KBM-7 (cell line): ENCODE measurements at regions not wholly inside any gene's neighbourhood (a gene's known extent, or its start where the extent isn't known, plus 50 kb on each side); places are given as distances from the start of the nearest gene placed in this dataset.
"Not testable (repeated sequence)": the region's sequence is repeated elsewhere in the genome, so short reads cannot be mapped to it uniquely, and the experiment has no call there.

Experiments used
- DNase-seq: peaks from one replicate; pipeline ENCODE4 v3.0.0-alpha.2; 2015
- in situ Hi-C: fragments of 300-500 bp; cut with MboI; formaldehyde crosslinking; loops from 2 replicates; pipeline ENCODE4 v1.14.3; 2020; ENCODE audit warnings: low sequenced_read_pairs, low pct_unique_long_range_greater_than_20kb, mixed read lengths

DNA sequence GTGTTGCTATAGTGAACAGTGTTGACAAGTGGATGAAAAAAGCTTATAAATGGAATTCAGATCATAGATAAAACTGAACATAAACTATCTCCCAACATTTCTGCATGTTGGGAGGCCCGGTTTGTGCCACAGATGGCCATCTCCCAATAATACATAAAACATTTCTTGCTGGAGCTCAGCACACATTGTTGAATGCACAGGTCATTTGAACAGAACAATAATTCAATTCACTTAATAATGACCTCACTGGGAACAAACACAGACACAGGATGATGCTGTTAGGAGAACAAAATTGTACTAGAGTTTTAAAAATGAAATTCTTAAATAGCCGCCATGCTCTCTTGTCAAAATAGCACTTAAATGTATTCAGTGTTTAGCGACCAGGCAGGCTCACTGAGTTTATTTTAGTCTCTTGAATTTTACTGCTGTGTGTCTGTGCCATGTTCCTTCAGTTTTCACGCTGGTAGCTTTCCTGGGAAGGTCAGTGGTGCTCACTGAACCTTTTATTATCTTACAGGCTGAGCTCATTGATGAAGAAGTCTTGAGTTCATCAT is 85.0 kb upstream of the SSBP2 start:
- in situ Hi-C loops, result loop anchor here (25.0 kb wide), 1 partner anchor 324 kb away; no protein-coding TSS in a partner anchor

GRCh38 chr5:81834021-81834660 is 83.2 kb upstream of the SSBP2 start:
- in situ Hi-C loops, result loop anchor here (25.0 kb wide), 1 partner anchor 322 kb away; no protein-coding TSS in a partner anchor
- no peak for DNase-seq

More for the DNA sequence above, 85.0 kb upstream of the SSBP2 start:
- DNase-seq, result no peak

DNA sequence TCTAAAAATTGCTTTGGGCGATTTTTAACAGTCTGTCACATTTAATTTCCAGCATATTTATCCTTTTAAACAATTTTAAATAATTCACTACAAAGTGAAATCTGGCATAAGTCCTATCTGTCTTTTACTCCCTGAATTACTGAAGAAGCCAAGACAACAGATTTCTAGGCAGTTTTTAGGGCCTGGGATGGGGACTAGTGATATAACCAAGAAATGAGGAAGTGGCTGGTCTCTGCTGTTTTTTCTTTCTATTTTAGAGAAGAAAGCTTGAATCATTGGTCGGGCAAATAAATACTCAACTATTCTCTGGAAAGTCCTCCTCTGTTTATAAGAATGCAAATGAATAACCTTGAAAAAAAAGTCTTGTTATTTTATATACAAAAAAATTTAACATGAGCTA is 79.7 kb upstream of the SSBP2 start:
- in situ Hi-C loops, result loop anchor here (25.0 kb wide), 1 partner anchor 318 kb away; no protein-coding TSS in a partner anchor
- DNase-seq, result peak; percentile 72

DNA sequence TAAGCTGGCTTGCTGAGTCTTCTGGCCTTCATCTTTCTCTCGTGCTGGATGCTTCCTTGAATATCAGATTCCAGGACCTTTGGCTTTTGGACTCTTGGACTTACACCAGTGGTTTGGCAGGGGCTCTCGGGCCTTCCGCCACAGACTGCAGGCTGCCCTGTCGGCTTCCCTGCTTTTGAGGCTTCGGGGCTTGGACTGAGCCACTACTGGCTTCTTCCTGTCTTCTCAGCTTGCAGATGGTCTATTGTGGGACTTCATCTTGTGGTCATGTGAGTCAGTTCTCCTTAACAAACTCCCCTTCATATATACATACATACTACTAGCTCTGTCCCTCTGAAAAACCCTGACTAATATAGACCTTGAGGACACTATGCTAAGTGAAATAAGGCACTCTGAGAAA is 78.3 kb upstream of the SSBP2 start:
- in situ Hi-C loops, result loop anchor here (25.0 kb wide), 1 partner anchor 317 kb away; no protein-coding TSS in a partner anchor
- DNase-seq, result no peak

GRCh38 chr5:81827500-81827899 is 76.6 kb upstream of the SSBP2 start:
- in situ Hi-C loops, result loop anchor here (25.0 kb wide), 1 partner anchor 315 kb away; no protein-coding TSS in a partner anchor
- DNase-seq, result no peak

DNA sequence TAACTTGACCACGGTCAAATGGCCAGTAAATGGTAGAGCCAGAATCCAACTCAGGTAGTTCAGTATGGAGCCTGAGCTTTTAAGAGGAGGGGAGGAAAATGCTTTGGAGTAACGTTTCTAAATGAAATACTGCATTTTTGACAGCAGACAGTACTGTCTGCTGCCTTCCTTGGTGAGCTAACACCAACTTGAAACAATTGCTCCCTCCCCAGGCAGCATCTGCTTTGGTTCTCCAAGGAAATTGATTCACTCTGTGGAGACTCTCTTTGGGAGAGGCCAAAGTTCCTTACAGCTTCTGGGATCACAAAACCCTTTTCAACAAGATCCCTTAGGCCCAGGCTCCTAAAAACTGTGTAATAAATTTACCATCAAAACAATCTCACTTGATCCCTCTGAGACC is 75.2 kb upstream of the SSBP2 start:
- no peak for DNase-seq
- in situ Hi-C loops, result loop anchor here (25.0 kb wide), 1 partner anchor 314 kb away; no protein-coding TSS in a partner anchor

DNA sequence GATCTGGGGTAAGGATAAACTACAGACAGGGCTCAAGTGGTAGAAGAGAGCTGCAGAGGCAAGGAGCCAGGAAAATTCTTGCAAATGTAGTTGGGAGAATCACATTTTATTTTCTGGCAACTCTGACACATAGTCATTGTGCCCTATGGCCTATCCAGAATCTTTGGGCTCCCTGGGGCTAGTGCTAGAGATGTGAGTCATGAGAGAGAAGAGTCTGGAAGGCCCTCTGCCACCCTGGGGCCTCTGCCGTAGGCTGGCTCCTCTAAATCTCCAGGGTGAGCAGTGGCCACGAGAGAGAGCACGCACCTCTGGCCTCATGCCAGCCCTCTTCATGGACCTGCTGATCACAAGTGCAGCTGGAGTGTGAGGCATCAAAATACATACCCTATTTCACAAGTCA is 74.3 kb upstream of the SSBP2 start:
- DNase-seq, result no peak
- in situ Hi-C loops, result loop anchor here (25.0 kb wide), 1 partner anchor 313 kb away; no protein-coding TSS in a partner anchor

GRCh38 chr5:81823736-81824135 is 72.8 kb upstream of the SSBP2 start:
- in situ Hi-C loops, DNase-seq: not testable (repeated sequence)

GRCh38 chr5:81820863-81821262 is 70.0 kb upstream of the SSBP2 start:
- in situ Hi-C loops, result no loop called here

DNA sequence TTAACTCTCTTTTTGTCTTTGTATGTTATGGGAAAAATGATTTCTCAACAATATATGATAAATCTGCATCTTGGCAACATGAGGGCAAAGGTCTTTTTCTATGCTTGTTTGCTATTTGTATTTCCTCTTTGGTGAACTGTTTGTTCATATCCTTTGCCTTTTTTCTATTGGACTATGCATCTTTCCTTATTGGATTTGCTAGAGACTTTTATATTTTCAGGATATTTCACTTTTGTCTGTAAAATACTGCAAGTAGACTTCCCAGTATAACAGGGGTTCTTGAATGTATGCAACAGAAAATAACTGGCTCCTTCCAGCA is 69.4 kb upstream of the SSBP2 start:
- DNase-seq, result no peak
- in situ Hi-C loops, result no loop called here

More at GRCh38 chr5:81820863-81821262, 70.0 kb upstream of the SSBP2 start:
- peak; percentile 33 for DNase-seq

- peak; percentile 62 for DNase-seq
- in situ Hi-C loops, result no loop called here
These were observed 68.8 kb upstream of the SSBP2 start for GRCh38 chr5:81819556-81820317.

DNA sequence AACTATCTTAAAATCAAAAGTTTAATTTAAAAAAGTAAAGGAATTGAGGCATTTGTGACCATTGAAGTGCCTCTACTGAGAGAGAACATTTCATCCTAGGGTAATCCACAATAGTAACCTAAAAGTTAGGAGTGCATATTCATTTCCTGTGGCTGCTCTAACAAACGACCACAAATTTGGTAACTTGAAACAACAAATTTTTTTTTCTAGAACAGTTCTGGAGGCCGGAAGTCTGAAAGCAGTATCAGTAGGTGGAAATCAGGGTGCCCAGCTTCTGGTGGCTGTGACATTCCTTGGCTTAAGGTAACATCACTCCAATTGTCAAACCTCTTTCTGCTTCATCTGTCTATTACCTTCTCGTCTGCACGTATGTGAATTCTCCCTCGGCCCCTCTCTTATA is 67.1 kb upstream of the SSBP2 start:
- DNase-seq, result peak; percentile 74
- in situ Hi-C loops, result no loop called here

DNA sequence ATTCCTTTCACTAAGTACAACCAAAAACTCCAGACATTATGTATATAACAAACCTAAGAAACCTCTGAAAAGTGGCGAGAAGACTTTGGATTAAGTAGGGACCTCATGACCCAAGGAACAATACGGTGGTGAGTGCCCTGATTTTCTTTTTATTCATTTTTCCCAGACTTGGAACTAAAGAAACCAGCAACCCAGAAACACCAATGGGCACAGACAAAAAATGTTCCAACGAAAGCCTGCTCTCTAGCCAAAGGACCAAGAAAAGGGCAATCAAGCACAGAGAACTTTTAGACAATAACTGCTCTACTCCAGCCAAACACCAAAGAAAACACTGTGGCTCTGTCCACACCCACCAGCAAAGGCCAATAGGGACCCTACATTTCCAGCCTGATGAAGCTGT is 66.2 kb upstream of the SSBP2 start:
- no peak for DNase-seq
- in situ Hi-C loops, result no loop called here

DNA sequence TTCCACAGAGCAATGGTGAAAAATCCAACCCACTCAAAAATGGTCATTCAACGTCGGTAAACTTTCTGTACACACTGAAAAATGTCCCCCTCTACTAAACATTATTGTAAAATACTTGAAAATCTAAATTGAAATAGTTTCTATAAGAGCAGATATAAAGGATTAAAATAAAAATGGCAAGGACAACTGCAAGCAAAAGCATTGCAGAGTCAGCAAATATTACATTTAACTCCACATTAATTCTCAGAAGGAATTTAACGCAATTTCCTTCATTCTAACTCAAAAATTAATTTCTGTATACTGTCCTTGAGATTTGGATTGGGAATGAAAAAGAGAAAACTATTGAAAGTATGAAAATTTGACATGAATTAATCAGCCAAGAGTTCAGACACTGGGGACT is 64.4 kb upstream of the SSBP2 start:
- in situ Hi-C loops, result no loop called here
- DNase-seq, result no peak

DNA sequence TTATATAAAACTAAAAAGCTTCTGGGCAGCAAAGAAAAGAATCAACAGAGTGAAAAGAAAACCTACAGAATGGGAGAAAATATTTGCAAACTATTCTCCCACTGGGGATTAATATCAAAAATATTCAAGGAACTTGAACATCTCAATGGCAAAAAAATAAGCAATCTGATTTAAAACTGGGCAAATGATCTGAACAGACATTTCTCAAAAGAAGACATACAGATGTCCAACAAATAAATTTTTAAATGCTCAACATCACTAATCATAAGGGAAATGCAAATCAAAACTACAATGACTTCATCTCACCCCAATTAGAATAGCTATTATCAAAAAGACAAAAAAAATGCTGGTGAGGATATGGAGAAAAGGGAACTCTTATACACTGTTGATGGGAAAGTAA is 57.2 kb upstream of the SSBP2 start:
- no peak for DNase-seq
- in situ Hi-C loops, result no loop called here

GRCh38 chr5:81805086-81805485 is 54.2 kb upstream of the SSBP2 start:
- no peak for DNase-seq
- in situ Hi-C loops, result no loop called here

GRCh38 chr5:81803812-81804211 is 52.9 kb upstream of the SSBP2 start:
- in situ Hi-C loops, result no loop called here
- no peak for DNase-seq

DNA sequence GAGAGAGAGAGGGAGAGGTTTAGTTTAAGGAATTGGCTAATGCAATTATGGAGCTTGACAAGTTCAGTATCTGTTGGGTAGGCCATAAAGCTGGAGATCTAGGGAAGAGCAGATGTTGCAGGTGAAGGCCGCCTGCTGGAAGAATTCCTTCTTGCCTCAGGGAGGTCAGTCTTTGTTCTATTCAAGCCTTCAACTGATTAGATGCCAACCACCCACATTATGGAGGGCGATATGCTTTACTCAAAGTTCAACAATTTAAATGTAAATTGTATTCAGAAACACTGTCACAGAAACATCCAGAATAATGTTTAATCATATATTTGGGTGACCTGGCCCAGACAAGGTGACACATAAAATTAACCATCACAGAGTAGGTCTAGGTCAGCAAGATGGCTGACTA is 51.7 kb upstream of the SSBP2 start:
- in situ Hi-C loops, result no loop called here
- no peak for DNase-seq

GRCh38 chr5:81802020-81802419 is 51.1 kb upstream of the SSBP2 start:
- in situ Hi-C loops, result no loop called here
- DNase-seq, result no peak

DNA sequence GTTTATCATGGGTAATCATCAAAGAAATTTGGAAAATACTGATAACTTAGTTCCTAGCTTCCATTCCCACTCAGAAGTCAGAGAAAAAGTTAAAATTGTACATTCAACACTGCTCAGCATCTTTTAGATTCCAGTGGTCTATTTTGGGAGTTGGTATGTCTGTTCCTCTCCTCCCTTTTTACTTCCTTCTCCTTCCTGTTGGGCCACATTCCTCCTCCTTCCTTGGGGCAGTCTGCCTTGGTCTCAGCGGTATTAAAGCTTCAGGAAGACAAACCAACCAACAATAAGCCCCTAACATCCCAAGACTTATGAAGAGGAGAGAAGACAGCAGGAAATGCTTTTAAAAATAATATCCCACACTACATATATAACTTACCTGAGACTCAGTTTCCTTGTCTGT is 49.9 kb upstream of the SSBP2 start:
- in situ Hi-C loops, result no loop called here
- no peak for DNase-seq
